ENCODE measurements at regions not wholly inside any gene's neighbourhood (a gene's known extent, or its start where the extent isn't known, plus 50 kb on each side); places are given as distances from the start of the nearest gene placed in this dataset.

DNA sequence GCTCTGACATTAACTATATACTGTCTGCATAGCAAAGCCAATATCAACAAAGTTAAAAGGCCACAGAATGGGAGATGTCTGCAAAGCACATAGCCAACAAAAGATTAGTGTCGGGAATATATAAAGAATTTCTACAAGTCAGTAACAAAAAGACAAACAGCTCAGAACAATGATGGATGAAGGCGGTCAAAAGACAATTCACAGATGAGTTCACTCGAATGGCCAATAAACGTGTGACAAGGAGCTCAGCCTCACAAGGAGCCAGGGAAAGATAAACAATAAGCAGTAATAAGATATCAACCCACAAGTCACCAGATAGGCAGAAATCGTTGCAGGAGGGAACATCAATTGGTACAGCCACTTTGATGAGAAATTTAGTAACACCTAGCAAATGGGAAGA, 106.0 kb upstream of the ISX start:
- no peaks in the 10 kb centered on the region for H3K36me3 ChIP-seq (ENCODE audit: control insufficient read depth in 2 of 2, insufficient read depth in 2 of 2, low read length in 1 of 2)
- no peaks in the 10 kb centered on the region for H3K4me1 ChIP-seq (ENCODE audit: control insufficient read depth in 2 of 2, insufficient read depth in 2 of 2, low read length in 1 of 2)
- no peak overlapping the region for H3K27ac ChIP-seq (ENCODE audit: low read depth in 2 of 2, low read length in 1 of 2)
- WGBS, 2 donors: 33 to 35% methylated on average over 5 of the region's 5 CpGs
- H3K4me3 ChIP-seq (ENCODE audit: low read depth in 1 of 2, low read length in 2 of 2): no peak overlapping the region
- H3K27me3 ChIP-seq (ENCODE audit: control insufficient read depth in 1 of 2, insufficient read depth in 2 of 2, low read length in 2 of 2): no peaks in the 10 kb centered on the region
- peaks cover 0 to 2% of the 10 kb centered on the region in 2 donors for H3K9me3 ChIP-seq (ENCODE audit: control insufficient read depth in 2 of 2, insufficient read depth in 1 of 2, low read depth in 1 of 2, low read length in 1 of 2)

DNA sequence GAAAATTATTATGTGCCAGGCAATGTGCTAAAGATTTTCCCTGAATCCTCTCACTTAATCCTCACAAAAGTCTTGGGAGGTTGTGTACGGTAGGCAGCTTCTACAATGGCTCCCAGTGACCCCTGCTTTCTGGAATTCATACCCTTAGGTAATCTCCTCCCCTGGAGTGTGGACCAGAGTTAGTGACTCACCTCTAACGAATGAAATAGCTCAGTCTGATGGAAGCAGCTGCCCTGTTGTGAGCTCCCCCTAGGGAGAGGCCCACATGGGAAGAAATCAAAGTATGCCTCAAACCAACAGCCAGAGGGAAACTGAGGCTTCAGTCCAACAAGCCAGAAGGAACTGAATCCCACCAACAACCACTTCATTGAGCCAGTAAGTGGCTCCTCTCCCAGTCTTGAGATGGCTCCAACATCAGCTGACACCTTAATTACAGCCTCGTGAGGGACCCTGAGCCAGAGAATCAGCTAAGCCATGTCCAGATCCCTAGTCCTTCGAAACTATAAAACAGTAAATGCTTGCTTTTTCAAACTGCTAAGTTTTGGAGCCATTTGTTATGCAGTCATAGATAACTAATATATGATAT, 98.9 kb upstream of the ISX start:
- no peaks in the 10 kb centered on the region for H3K36me3 ChIP-seq (ENCODE audit: control insufficient read depth in 2 of 2, insufficient read depth in 2 of 2, low read length in 1 of 2)
- H3K9me3 ChIP-seq (ENCODE audit: control insufficient read depth in 2 of 2, insufficient read depth in 1 of 2, low read depth in 1 of 2, low read length in 1 of 2): no peaks in the 10 kb centered on the region
- H3K4me3 ChIP-seq (ENCODE audit: low read depth in 1 of 2, low read length in 2 of 2): no peak overlapping the region
- no peaks in the 10 kb centered on the region for H3K4me1 ChIP-seq (ENCODE audit: control insufficient read depth in 2 of 2, insufficient read depth in 2 of 2, low read length in 1 of 2)
- H3K27ac ChIP-seq (ENCODE audit: low read depth in 2 of 2, low read length in 1 of 2): no peak overlapping the region
- no peaks in the 10 kb centered on the region for H3K27me3 ChIP-seq (ENCODE audit: control insufficient read depth in 1 of 2, insufficient read depth in 2 of 2, low read length in 2 of 2)
- WGBS, 2 donors: 56 to 62% methylated on average over 4 of the region's 4 CpGs

GRCh38 chr22:34969001-34969790, 96.8 kb upstream of the ISX start:
- WGBS, 2 donors: 67 to 76% methylated on average over 15 of the region's 15 CpGs
- Histone ChIP-seq H3K4me3 (ENCODE audit: low read depth in 1 of 2, low read length in 2 of 2) (no peak overlapping the region), H3K36me3 (ENCODE audit: control insufficient read depth in 2 of 2, insufficient read depth in 2 of 2, low read length in 1 of 2) (no peaks in the 10 kb centered on the region)

DNA sequence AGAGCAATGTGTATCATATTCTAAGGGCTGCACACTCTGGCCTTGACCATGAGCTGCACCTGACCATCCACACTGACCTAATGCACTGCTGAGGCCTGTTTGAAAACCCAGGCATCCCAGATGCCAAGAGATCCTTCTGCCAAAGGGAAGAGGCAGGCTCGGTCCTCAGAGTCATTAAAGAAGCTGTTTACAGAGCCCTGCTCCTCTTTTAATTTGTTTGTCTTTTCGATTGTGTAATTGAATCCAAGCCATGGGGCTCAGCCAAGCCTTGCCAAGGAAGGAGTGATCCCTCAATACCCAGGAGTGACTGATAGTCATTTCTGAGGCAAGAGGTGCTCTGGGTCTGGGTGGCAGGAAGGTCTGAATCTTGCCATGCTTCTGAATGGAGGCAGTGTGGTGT, 94.5 kb upstream of the ISX start:
- no peak overlapping the region for H3K27ac ChIP-seq (ENCODE audit: low read depth in 2 of 2, low read length in 1 of 2)
- H3K9me3 ChIP-seq (ENCODE audit: control insufficient read depth in 2 of 2, insufficient read depth in 1 of 2, low read depth in 1 of 2, low read length in 1 of 2): no peaks in the 10 kb centered on the region
- WGBS, 2 donors: 27 to 31% methylated on average over 2 of the region's 2 CpGs
- H3K36me3 ChIP-seq (ENCODE audit: control insufficient read depth in 2 of 2, insufficient read depth in 2 of 2, low read length in 1 of 2): no peaks in the 10 kb centered on the region
- no peak overlapping the region for H3K4me3 ChIP-seq (ENCODE audit: low read depth in 1 of 2, low read length in 2 of 2)
- no peaks in the 10 kb centered on the region for H3K4me1 ChIP-seq (ENCODE audit: control insufficient read depth in 2 of 2, insufficient read depth in 2 of 2, low read length in 1 of 2)
- no peaks in the 10 kb centered on the region for H3K27me3 ChIP-seq (ENCODE audit: control insufficient read depth in 1 of 2, insufficient read depth in 2 of 2, low read length in 2 of 2)

More at GRCh38 chr22:34969001-34969790, 96.8 kb upstream of the ISX start:
- Histone ChIP-seq H3K27me3 (ENCODE audit: control insufficient read depth in 1 of 2, insufficient read depth in 2 of 2, low read length in 2 of 2) (no peaks in the 10 kb centered on the region), H3K4me1 (ENCODE audit: control insufficient read depth in 2 of 2, insufficient read depth in 2 of 2, low read length in 1 of 2) (no peaks in the 10 kb centered on the region), H3K9me3 (ENCODE audit: control insufficient read depth in 2 of 2, insufficient read depth in 1 of 2, low read depth in 1 of 2, low read length in 1 of 2) (no peaks in the 10 kb centered on the region), H3K27ac (ENCODE audit: low read depth in 2 of 2, low read length in 1 of 2) (no peak overlapping the region)

DNA sequence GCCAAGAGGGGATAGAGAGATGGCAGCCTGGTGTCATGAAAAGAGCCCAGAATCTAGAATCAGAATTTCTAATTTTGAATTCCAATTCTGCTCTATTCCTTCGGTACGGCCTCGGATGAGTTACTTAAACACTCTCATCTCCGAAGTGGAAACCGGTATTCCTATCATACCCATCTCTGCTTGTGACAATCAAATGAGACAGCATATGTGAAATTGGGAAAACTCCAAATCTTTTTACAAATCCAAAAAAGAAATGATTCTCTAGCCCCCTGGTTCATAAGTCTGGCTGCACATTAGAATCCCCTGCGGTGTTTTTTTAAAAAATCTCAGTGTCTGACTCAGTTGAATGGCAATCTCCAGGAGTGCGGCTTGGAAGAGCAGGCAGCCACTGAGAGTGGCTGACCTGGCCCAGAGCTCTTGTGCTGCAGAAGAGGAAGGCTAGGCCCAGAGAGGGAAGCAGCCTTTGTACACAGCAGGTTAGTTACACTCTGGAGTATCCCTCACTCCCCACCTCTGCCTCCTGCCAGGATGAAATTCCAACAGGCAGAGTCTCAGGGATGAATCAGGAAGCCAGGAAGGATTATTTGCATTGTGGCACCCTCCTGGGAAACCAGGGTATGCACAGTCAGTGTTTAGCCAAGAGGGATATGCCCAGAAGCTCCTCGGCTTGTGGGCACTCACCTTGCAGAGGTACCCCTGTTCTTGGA, 93.6 kb upstream of the ISX start:
- no peaks in the 10 kb centered on the region for H3K4me1 ChIP-seq (ENCODE audit: control insufficient read depth in 2 of 2, insufficient read depth in 2 of 2, low read length in 1 of 2)
- no peaks in the 10 kb centered on the region for H3K27me3 ChIP-seq (ENCODE audit: control insufficient read depth in 1 of 2, insufficient read depth in 2 of 2, low read length in 2 of 2)
- H3K36me3 ChIP-seq (ENCODE audit: control insufficient read depth in 2 of 2, insufficient read depth in 2 of 2, low read length in 1 of 2): no peaks in the 10 kb centered on the region
- no peak overlapping the region for H3K4me3 ChIP-seq (ENCODE audit: low read depth in 1 of 2, low read length in 2 of 2)
- no peak overlapping the region for H3K27ac ChIP-seq (ENCODE audit: low read depth in 2 of 2, low read length in 1 of 2)
- 76 to 82% methylated on average over 8 of the region's 8 CpGs for WGBS, 2 donors
- H3K9me3 ChIP-seq (ENCODE audit: control insufficient read depth in 2 of 2, insufficient read depth in 1 of 2, low read depth in 1 of 2, low read length in 1 of 2): no peaks in the 10 kb centered on the region

GRCh38 chr22:34973016-34973415, 92.9 kb upstream of the ISX start:
- Histone ChIP-seq H3K27ac (ENCODE audit: low read depth in 2 of 2, low read length in 1 of 2) (no peak overlapping the region), H3K36me3 (ENCODE audit: control insufficient read depth in 2 of 2, insufficient read depth in 2 of 2, low read length in 1 of 2) (no peaks in the 10 kb centered on the region), H3K27me3 (ENCODE audit: control insufficient read depth in 1 of 2, insufficient read depth in 2 of 2, low read length in 2 of 2) (no peaks in the 10 kb centered on the region), H3K4me3 (ENCODE audit: low read depth in 1 of 2, low read length in 2 of 2) (no peak overlapping the region), H3K9me3 (ENCODE audit: control insufficient read depth in 2 of 2, insufficient read depth in 1 of 2, low read depth in 1 of 2, low read length in 1 of 2) (no peaks in the 10 kb centered on the region), H3K4me1 (ENCODE audit: control insufficient read depth in 2 of 2, insufficient read depth in 2 of 2, low read length in 1 of 2) (no peaks in the 10 kb centered on the region)
- 66 to 82% methylated on average over 1 of the region's 1 CpG for WGBS, 2 donors

DNA sequence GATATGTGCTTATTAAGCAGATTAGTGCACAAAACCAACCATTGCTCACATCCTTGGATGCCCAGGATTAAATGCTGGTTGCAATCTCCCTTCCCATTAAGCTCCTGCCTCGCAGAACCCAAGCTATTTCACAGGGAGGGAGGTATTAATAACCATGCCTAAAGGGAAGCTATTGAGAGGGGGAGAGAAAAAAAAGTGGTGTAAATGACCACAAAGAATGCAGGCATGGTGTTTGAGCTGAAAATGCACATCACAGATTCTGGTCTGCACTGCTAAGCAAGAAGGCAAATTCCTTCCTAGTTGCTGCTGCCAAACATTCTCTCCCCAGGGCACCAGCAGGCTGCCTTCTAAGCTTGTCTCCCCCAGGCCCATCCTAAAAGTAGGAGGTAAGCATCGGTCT, 92.0 kb upstream of the ISX start:
- no peak overlapping the region for H3K27ac ChIP-seq (ENCODE audit: low read depth in 2 of 2, low read length in 1 of 2)
- no peaks in the 10 kb centered on the region for H3K4me1 ChIP-seq (ENCODE audit: control insufficient read depth in 2 of 2, insufficient read depth in 2 of 2, low read length in 1 of 2)
- H3K27me3 ChIP-seq (ENCODE audit: control insufficient read depth in 1 of 2, insufficient read depth in 2 of 2, low read length in 2 of 2): no peaks in the 10 kb centered on the region
- H3K9me3 ChIP-seq (ENCODE audit: control insufficient read depth in 2 of 2, insufficient read depth in 1 of 2, low read depth in 1 of 2, low read length in 1 of 2): no peaks in the 10 kb centered on the region
- no peaks in the 10 kb centered on the region for H3K36me3 ChIP-seq (ENCODE audit: control insufficient read depth in 2 of 2, insufficient read depth in 2 of 2, low read length in 1 of 2)
- H3K4me3 ChIP-seq (ENCODE audit: low read depth in 1 of 2, low read length in 2 of 2): no peak overlapping the region
- WGBS, 2 donors: 42 to 50% methylated on average over 2 of the region's 2 CpGs

- no peak overlapping the region for H3K4me3 ChIP-seq (ENCODE audit: low read depth in 1 of 2, low read length in 2 of 2)
- H3K27ac ChIP-seq (ENCODE audit: low read depth in 2 of 2, low read length in 1 of 2): no peak overlapping the region
- 30 to 31% methylated on average over 1 of the region's 1 CpG for WGBS, 2 donors
These were observed 90.2 kb upstream of the ISX start for GRCh38 chr22:34975721-34976120.

DNA sequence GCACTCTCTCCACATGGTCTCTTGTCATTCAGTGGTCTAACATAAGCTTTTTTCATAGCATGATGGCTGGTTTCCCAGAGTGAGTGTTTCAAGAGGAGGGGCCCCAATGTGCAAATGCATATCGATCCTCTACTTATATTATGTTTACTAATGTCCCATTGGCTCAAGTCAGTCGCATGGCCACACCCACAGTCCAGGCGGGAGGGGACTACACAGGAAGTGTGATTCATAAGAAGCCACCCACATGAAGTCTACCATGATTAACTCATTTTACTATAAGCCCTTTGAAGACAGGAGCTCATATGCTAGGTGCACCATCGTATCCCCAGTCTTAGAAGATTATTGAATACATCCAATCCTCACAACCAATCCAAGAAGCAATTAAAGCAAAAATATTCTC, 89.5 kb upstream of the ISX start:
- 80 to 89% methylated on average over 4 of the region's 4 CpGs for WGBS, 2 donors
- H3K27ac ChIP-seq (ENCODE audit: low read depth in 2 of 2, low read length in 1 of 2): no peak overlapping the region
- H3K36me3 ChIP-seq (ENCODE audit: control insufficient read depth in 2 of 2, insufficient read depth in 2 of 2, low read length in 1 of 2): no peaks in the 10 kb centered on the region
- H3K4me1 ChIP-seq (ENCODE audit: control insufficient read depth in 2 of 2, insufficient read depth in 2 of 2, low read length in 1 of 2): no peaks in the 10 kb centered on the region
- no peaks in the 10 kb centered on the region for H3K27me3 ChIP-seq (ENCODE audit: control insufficient read depth in 1 of 2, insufficient read depth in 2 of 2, low read length in 2 of 2)
- no peak overlapping the region for H3K4me3 ChIP-seq (ENCODE audit: low read depth in 1 of 2, low read length in 2 of 2)
- H3K9me3 ChIP-seq (ENCODE audit: control insufficient read depth in 2 of 2, insufficient read depth in 1 of 2, low read depth in 1 of 2, low read length in 1 of 2): no peaks in the 10 kb centered on the region

More at GRCh38 chr22:34975721-34976120, 90.2 kb upstream of the ISX start:
- H3K27me3 ChIP-seq (ENCODE audit: control insufficient read depth in 1 of 2, insufficient read depth in 2 of 2, low read length in 2 of 2): no peaks in the 10 kb centered on the region
- H3K4me1 ChIP-seq (ENCODE audit: control insufficient read depth in 2 of 2, insufficient read depth in 2 of 2, low read length in 1 of 2): no peaks in the 10 kb centered on the region
- H3K9me3 ChIP-seq (ENCODE audit: control insufficient read depth in 2 of 2, insufficient read depth in 1 of 2, low read depth in 1 of 2, low read length in 1 of 2): no peaks in the 10 kb centered on the region
- H3K36me3 ChIP-seq (ENCODE audit: control insufficient read depth in 2 of 2, insufficient read depth in 2 of 2, low read length in 1 of 2): no peaks in the 10 kb centered on the region

Data from esophagus (tissue), 2 donors.